ENCODE measurements at regions not wholly inside any gene's neighbourhood (a gene's known extent, or its start where the extent isn't known, plus 50 kb on each side); places are given as distances from the start of the nearest gene placed in this dataset.

GRCh38 chr17:34198519-34198918 is 56.6 kb upstream of the CCL2 start:
- no peak overlapping the region for H3K4me3 ChIP-seq (ENCODE audit: low read depth, low read length)
- POLR2A ChIA-PET, result no interaction called here
- DNase-seq (ENCODE audit: low read depth), result no peak
- TF ChIP-seq CTCF (IDR thresholded peaks at IDR 0.05; ENCODE audit: insufficient read depth, low read depth, low read length), result no peak
- CTCF ChIA-PET, result interaction anchor here (0.8 to 8.8 kb wide), 4 partner anchors 107 to 173 kb away, joined by 3 to 512 read pairs (median 90); partner anchors contain the start of genes CCL1 and CCL13
- no peaks in the 10 kb centered on the region for H3K36me3 ChIP-seq (ENCODE audit: control insufficient read depth, insufficient read depth, low read length)
- H3K27me3 ChIP-seq (ENCODE audit: control insufficient read depth, insufficient read depth, low read length), result no peaks in the 10 kb centered on the region

- ChIA-PET POLR2A (no interaction called here), CTCF (interaction anchor here (0.6 to 8.8 kb wide), 6 partner anchors 9 to 172 kb away, joined by 3 to 512 read pairs (median 14); partner anchors contain the start of genes CCL1 and CCL13)
- no peak for DNase-seq (ENCODE audit: low read depth)
- no peak overlapping the region for H3K4me3 ChIP-seq (ENCODE audit: low read depth, low read length)
- no peak for TF ChIP-seq CTCF (IDR thresholded peaks at IDR 0.05; ENCODE audit: insufficient read depth, low read depth, low read length)
- H3K27me3 ChIP-seq (ENCODE audit: control insufficient read depth, insufficient read depth, low read length), result no peaks in the 10 kb centered on the region
- no peaks in the 10 kb centered on the region for H3K36me3 ChIP-seq (ENCODE audit: control insufficient read depth, insufficient read depth, low read length)
Measured at GRCh38 chr17:34199454-34199853, 55.6 kb upstream of the CCL2 start.

GRCh38 chr17:34199932-34200534 is 55.1 kb upstream of the CCL2 start:
- Histone ChIP-seq H3K36me3 (ENCODE audit: control insufficient read depth, insufficient read depth, low read length) (no peaks in the 10 kb centered on the region), H3K27me3 (ENCODE audit: control insufficient read depth, insufficient read depth, low read length) (no peaks in the 10 kb centered on the region), H3K4me3 (ENCODE audit: low read depth, low read length) (no peak overlapping the region)
- TF ChIP-seq CTCF (IDR thresholded peaks at IDR 0.05; ENCODE audit: insufficient read depth, low read depth, low read length), result peak; percentile 100
- POLR2A ChIA-PET, result no interaction called here
- CTCF ChIA-PET, result interaction anchor here (0.6 to 8.8 kb wide), 37 partner anchors 9 to 422 kb away, joined by 3 to 512 read pairs (median 5); partner anchors contain the start of genes CCL1, CCL11, CCL13 and CCL2
- no peak for DNase-seq (ENCODE audit: low read depth)

DNA sequence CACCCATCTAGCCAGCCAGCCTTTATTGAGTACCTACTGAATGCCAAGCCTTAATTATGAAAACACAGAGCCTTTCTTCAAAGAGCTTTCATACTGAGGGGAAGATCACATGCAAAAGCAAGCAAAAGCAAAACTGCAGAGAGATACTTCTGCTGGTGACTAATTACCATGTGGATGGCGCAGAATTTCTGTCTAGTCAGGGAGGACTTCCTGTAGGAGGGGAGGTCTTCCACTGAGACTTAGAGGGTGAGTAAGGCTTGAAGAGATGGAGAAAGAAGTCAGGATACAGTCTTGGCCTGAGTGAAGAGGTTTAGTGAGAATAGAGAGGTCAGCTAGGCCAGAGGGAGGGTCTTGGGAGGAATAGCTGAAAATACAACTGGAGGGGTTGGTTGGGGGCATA is 53.9 kb upstream of the CCL2 start:
- ChIA-PET CTCF (interaction anchor here (1.0 to 8.8 kb wide), 20 partner anchors 10 to 423 kb away, joined by 3 to 512 read pairs (median 9); partner anchors contain the start of genes CCL1, CCL13 and CCL2), POLR2A (no interaction called here)

GRCh38 chr17:34201767-34202166 is 53.3 kb upstream of the CCL2 start:
- TF ChIP-seq CTCF (IDR thresholded peaks at IDR 0.05; ENCODE audit: insufficient read depth, low read depth, low read length), result no peak
- no peaks in the 10 kb centered on the region for H3K36me3 ChIP-seq (ENCODE audit: control insufficient read depth, insufficient read depth, low read length)
- CTCF ChIA-PET, result interaction anchor here (1.0 to 8.8 kb wide), 12 partner anchors 14 to 167 kb away, joined by 3 to 512 read pairs (median 7); partner anchors contain the start of genes CCL1 and CCL13
- POLR2A ChIA-PET, result no interaction called here
- no peak for DNase-seq (ENCODE audit: low read depth)
- H3K4me3 ChIP-seq (ENCODE audit: low read depth, low read length), result no peak overlapping the region
- no peaks in the 10 kb centered on the region for H3K27me3 ChIP-seq (ENCODE audit: control insufficient read depth, insufficient read depth, low read length)

More for the DNA sequence above, 53.9 kb upstream of the CCL2 start:
- H3K27me3 ChIP-seq (ENCODE audit: control insufficient read depth, insufficient read depth, low read length), result no peaks in the 10 kb centered on the region
- no peak for TF ChIP-seq CTCF (IDR thresholded peaks at IDR 0.05; ENCODE audit: insufficient read depth, low read depth, low read length)
- no peaks in the 10 kb centered on the region for H3K36me3 ChIP-seq (ENCODE audit: control insufficient read depth, insufficient read depth, low read length)
- no peak for DNase-seq (ENCODE audit: low read depth)
- no peak overlapping the region for H3K4me3 ChIP-seq (ENCODE audit: low read depth, low read length)
